Adrenal gland (tissue), 9 donors: ENCODE measurements at regions not wholly inside any gene's neighbourhood (a gene's known extent, or its start where the extent isn't known, plus 50 kb on each side); places are given as distances from the start of the nearest gene placed in this dataset.

Experiments used
- DNase-seq, 7 donors: peaks; one replicate each; pipeline ENCODE4 v3.0.0-alpha.2; 2019 to 2020
- H3K27ac ChIP-seq, 5 donors: fragments of 200-600 bp; sonication (generic) in 4 of 5; 1 replicate in 3 of 5; 2 replicates in 2 of 5; pipeline versions ENCODE4 v1.5.1 to v1.8.0; 2016 to 2020; ENCODE audit warnings: mild to moderate bottlenecking in 1 of 5
- H3K27me3 ChIP-seq: fragments of 200-600 bp; 2 replicates; pipeline ENCODE4 v1.8.0; 2021
- H3K36me3 ChIP-seq, 2 donors: fragments of 200-600 bp; replicated peaks in 1 of 2; 1 replicate in 1 of 2; 2 replicates in 1 of 2; pipeline versions ENCODE4 v1.5.1 to v1.8.0; 2018 to 2022
- H3K4me1 ChIP-seq, 2 donors: fragments of 200-600 bp; replicated peaks in 1 of 2; 1 replicate in 1 of 2; 2 replicates in 1 of 2; pipeline versions ENCODE4 v1.5.1 to v1.8.0; 2018 to 2021
- H3K4me3 ChIP-seq, 4 donors: fragments of 200-600 bp; sonication (generic) in 3 of 4; one replicate each; pipeline ENCODE4 v1.5.1; 2016 to 2018
- H3K9me3 ChIP-seq, 3 donors: fragments of 200-600 bp; sonication (generic) in 1 of 3; replicated peaks in 1 of 3; 1 replicate in 2 of 3; 2 replicates in 1 of 3; pipeline versions ENCODE4 v1.5.1 to v1.8.0; 2016 to 2021
- CTCF ChIP-seq, 6 experiments: fragments of 450-650 bp in 4 of 6; fragments of 200-600 bp in 2 of 6; sonication (generic) in 1 of 6; IDR thresholded peaks; 1 replicate in 5 of 6; 2 replicates in 1 of 6; pipeline versions ENCODE4 v1.5.1 to v1.8.0; 2016 to 2021; ENCODE audit warnings: antibody characterized with exemption in 6 of 6, mild to moderate bottlenecking in 2 of 6, moderate library complexity in 1 of 6
- POLR2A ChIP-seq, 2 donors: fragments of 450-650 bp; IDR thresholded peaks; one replicate each; pipeline ENCODE4 v1.6.1; 2017; ENCODE audit warnings: antibody characterized with exemption in 2 of 2, mild to moderate bottlenecking in 2 of 2, moderate library complexity in 1 of 2
- WGBS, 4 donors: extraction: QIAGEN DNeasy Blood & Tissue Kit in 2 of 4; methylation state at CpG; one replicate each; pipeline versions ENCODE4 v1.1.5 to v1.1.7; 2013 to 2017; 5-methylcytosine and 5-hydroxymethylcytosine counted together
- intact Hi-C, 2 donors: fragments of 100-400 bp; cut with DNase I; formaldehyde crosslinking; loops; one replicate each; pipeline versions ENCODE4 v1.14.1 to v1.15.0; 2022 to 2023
- donor health status: healthy with polysubstance abuse.
- donor health status: Bipolar disorder and iron deficiency.
- donor health status: DM: yes; HTN: yes; CAD: no.
- donor health status: DM: no; HTN: no; CAD: no.
- donor health status: DM: no; HTN: no; CAD: no.

DNA sequence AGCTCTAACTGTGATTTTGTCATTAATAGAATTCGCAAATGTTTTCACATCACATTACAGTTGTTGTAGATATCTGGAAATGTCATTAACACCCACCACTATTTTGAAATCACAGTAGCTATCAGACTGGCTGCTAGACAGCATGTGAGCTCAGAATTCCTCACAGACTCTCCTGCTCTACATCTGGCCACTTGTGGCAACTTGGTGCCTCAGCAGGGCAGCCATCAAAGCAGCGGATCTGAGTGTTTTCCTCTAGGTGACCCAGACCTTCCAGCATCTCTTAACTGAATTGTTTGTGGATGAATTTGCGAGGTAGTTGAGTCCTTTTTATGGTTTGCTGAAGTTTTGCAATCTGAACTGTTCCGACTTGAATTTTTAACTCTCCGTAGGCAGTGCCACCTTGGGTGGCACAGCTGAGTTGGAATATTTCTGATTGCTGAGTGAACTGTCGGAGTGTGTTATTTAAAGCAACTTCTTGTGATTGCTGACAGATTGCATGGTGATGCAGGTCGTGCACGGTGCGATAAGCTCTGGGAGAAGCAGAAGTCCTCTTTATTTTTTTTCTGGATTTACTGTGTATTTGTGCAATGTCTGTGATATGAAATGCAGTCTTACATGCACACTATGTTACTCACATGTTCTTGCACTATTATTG is 114.0 kb upstream of the PLET1 start:
- WGBS, 4 donors: 83 to 87% (median 85%) methylated on average over 9 of the region's 9 CpGs
- no peaks in the 10 kb centered on the region for H3K9me3 ChIP-seq
- no peak for TF ChIP-seq CTCF (IDR thresholded peaks at IDR 0.05)
- TF ChIP-seq POLR2A (IDR thresholded peaks at IDR 0.05): no peak
- H3K36me3 ChIP-seq: no peaks in the 10 kb centered on the region
- no peaks in the 10 kb centered on the region for H3K27me3 ChIP-seq
- intact Hi-C loops: no loop called here
- no peak for DNase-seq
- no peak overlapping the region for H3K27ac ChIP-seq
- H3K4me3 ChIP-seq: no peak overlapping the region
- H3K4me1 ChIP-seq: no peaks in the 10 kb centered on the region

- H3K36me3 ChIP-seq: no peaks in the 10 kb centered on the region
- H3K27ac ChIP-seq: no peak overlapping the region
- no peak for DNase-seq
- WGBS, 4 donors: 87 to 91% (median 90%) methylated on average over 4 of the region's 4 CpGs
- TF ChIP-seq CTCF (IDR thresholded peaks at IDR 0.05) (no peak), POLR2A (IDR thresholded peaks at IDR 0.05) (no peak)
- no peaks in the 10 kb centered on the region for H3K27me3 ChIP-seq
- intact Hi-C loops: no loop called here
- no peak overlapping the region for H3K4me3 ChIP-seq
- H3K4me1 ChIP-seq: no peaks in the 10 kb centered on the region
- no peaks in the 10 kb centered on the region for H3K9me3 ChIP-seq
These were observed 117.3 kb upstream of the PLET1 start for GRCh38 chr11:112377946-112378345.

- 93 to 97% (median 95%) methylated on average over 7 to 9 of the region's 9 CpGs for WGBS, 4 donors
- Histone ChIP-seq H3K27me3 (no peaks in the 10 kb centered on the region), H3K9me3 (no peaks in the 10 kb centered on the region), H3K27ac (no peak overlapping the region), H3K4me3 (no peak overlapping the region), H3K36me3 (no peaks in the 10 kb centered on the region), H3K4me1 (no peaks in the 10 kb centered on the region)
- TF ChIP-seq POLR2A (IDR thresholded peaks at IDR 0.05): no peak
- TF ChIP-seq CTCF (IDR thresholded peaks at IDR 0.05): no peak
- no peak for DNase-seq
- intact Hi-C loops: no loop called here
These were observed 119.8 kb upstream of the PLET1 start for GRCh38 chr11:112380464-112380863.

DNA sequence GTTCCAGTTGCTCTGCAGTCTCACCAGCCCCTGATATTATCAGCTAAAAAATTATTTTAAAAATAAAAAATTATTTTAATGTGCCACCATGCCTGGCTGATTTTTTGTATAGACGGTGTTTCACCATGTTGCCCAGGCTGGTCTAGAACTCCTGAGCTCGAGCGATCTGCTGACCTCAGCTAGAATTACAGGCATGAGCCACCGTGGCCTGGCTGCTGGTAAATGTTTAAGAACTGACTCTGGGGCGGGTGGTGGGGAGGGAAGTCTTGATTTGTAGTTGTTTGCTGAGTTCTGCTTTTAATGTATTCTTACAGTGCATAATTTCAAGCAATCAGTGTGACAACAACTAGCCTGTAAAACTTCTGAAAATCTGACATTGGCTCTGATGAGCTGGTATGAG is 120.9 kb upstream of the PLET1 start:
- intact Hi-C loops: no loop called here
- 68 to 82% (median 76%) methylated on average over 5 of the region's 5 CpGs for WGBS, 4 donors
- Histone ChIP-seq H3K36me3 (no peaks in the 10 kb centered on the region), H3K4me1 (no peaks in the 10 kb centered on the region), H3K27me3 (no peaks in the 10 kb centered on the region), H3K4me3 (no peak overlapping the region), H3K27ac (no peak overlapping the region), H3K9me3 (no peaks in the 10 kb centered on the region)
- TF ChIP-seq CTCF (IDR thresholded peaks at IDR 0.05) (no peak), POLR2A (IDR thresholded peaks at IDR 0.05) (no peak)
- DNase-seq: no peak
